ENCODE measurements at regions not wholly inside any gene's neighbourhood (a gene's known extent, or its start where the extent isn't known, plus 50 kb on each side); places are given as distances from the start of the nearest gene placed in this dataset.

DNA sequence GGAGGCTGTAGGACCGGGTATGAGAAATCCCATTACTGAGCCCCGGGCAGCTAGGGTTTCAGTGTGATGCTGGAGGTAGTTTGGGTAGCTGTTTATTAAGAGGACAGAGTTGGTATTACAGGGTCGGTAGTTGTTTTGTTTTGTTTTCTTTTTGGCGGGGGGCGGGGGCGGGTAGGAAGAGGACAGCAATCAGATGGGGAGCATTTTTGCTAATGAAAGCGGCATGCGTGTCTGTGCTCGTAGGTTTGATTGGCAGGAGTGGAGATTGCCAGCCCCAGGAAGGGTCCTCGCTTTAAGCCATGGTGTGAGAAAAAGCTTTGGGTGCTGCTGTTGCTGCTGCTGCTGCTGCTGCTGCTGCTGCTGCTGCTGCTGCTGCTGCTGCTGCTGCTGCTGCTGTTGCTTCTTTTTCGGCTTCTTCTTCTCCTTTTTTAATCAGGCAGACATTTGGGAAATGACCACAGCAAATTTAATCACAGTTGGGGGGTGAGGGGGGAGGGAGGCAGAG lies 498.5 kb upstream of the ZFHX3 start:
- no peak for TF ChIP-seq FOXM1 (IDR thresholded peaks at IDR 0.05; ENCODE audit: borderline replicate concordance)
- no peak for TF ChIP-seq ZNF384 (IDR thresholded peaks at IDR 0.05)
- no peak for TF ChIP-seq HDGF (IDR thresholded peaks at IDR 0.05; ENCODE audit: borderline replicate concordance)
- TF ChIP-seq FOXA1 (IDR thresholded peaks at IDR 0.05): no peak
- no peak for TF ChIP-seq NFRKB (IDR thresholded peaks at IDR 0.05)
- no peak for TF ChIP-seq SUZ12 (IDR thresholded peaks at IDR 0.05)

Measured in HEK293T (cell line).